Sigmoid colon (tissue), 4 donors: ENCODE measurements at regions not wholly inside any gene's neighbourhood (a gene's known extent, or its start where the extent isn't known, plus 50 kb on each side); places are given as distances from the start of the nearest gene placed in this dataset.

Source experiments
- CTCF ChIP-seq, 4 experiments: fragments of 450-650 bp in 3 of 4; fragments of 200-600 bp in 1 of 4; IDR thresholded peaks; one replicate each; pipeline ENCODE4 v1.5.1; 2016 to 2019; ENCODE audit warnings: antibody characterized with exemption in 4 of 4, mild to moderate bottlenecking in 3 of 4, moderate library complexity in 2 of 4
- EP300 ChIP-seq, 4 donors: sonication (generic); formaldehyde crosslinking; IDR thresholded peaks; one replicate each; pipeline ENCODE4 v1.6.1; 2017; ENCODE audit warnings: antibody characterized with exemption in 4 of 4
- POLR2A ChIP-seq, 2 donors: fragments of 450-650 bp; IDR thresholded peaks; one replicate each; pipeline ENCODE4 v1.6.1; 2016; ENCODE audit warnings: antibody characterized with exemption in 2 of 2, mild to moderate bottlenecking in 2 of 2, moderate library complexity in 2 of 2
- POLR2AphosphoS5 ChIP-seq, 4 donors: sonication (generic); formaldehyde crosslinking; IDR thresholded peaks; one replicate each; pipeline ENCODE4 v1.6.1; 2017; ENCODE audit warnings: antibody characterized with exemption in 4 of 4

GRCh38 chr4:77360451-77360850, 203.4 kb downstream of the CCNG2 start:
- TF ChIP-seq POLR2AphosphoS5 (IDR thresholded peaks at IDR 0.05): no peak
- no peak for TF ChIP-seq CTCF (IDR thresholded peaks at IDR 0.05)
- TF ChIP-seq POLR2A (IDR thresholded peaks at IDR 0.05): no peak
- TF ChIP-seq EP300 (IDR thresholded peaks at IDR 0.05): no peak
